ENCODE measurements at regions not wholly inside any gene's neighbourhood (a gene's known extent, or its start where the extent isn't known, plus 50 kb on each side); places are given as distances from the start of the nearest gene placed in this dataset.

GRCh38 chr2:172231508-172231907, 128.8 kb upstream of the DLX2 start:
- no peaks in the 10 kb centered on the region for H3K9me3 ChIP-seq
- peak overlapping the region; percentile 53 for H3K4me2 ChIP-seq
- H3K4me1 ChIP-seq, result peaks cover 18% of the 10 kb centered on the region
- no peak for FAIRE-seq
- ChIA-PET POLR2A (interaction anchor here (1.5 kb wide), 1 partner anchor 22 kb away, joined by 4 read pairs; no protein-coding TSS in a partner anchor), CTCF (interaction anchor here (0.7 to 1.9 kb wide), 4 partner anchors 11 to 230 kb away, joined by 3 to 6 read pairs (median 4); no protein-coding TSS in a partner anchor)
- H3K4me3 ChIP-seq, result no peak overlapping the region
- WGBS (ENCODE audit: missing lambda C conversion rate), result 90% methylated on average over 3 of the region's 3 CpGs
- no peak for DNase-seq (ENCODE audit: low read depth in 1 of 2, low spot score in 1 of 2)
- no peak for TF ChIP-seq HMGXB4 (CRISPR knock-in tag; IDR thresholded peaks at IDR 0.05; ENCODE audit: borderline replicate concordance)
- TF ChIP-seq MYC (IDR thresholded peaks at IDR 0.05; ENCODE audit: borderline replicate concordance, low read length), result no peak
- no peak for TF ChIP-seq RCOR1 (IDR thresholded peaks at IDR 0.05; ENCODE audit: low read depth, low read length)
- no peak for TF ChIP-seq ZC3H11A (IDR thresholded peaks at IDR 0.05)
- TF ChIP-seq CHD4 (IDR thresholded peaks at IDR 0.05; ENCODE audit: borderline replicate concordance), result no peak
- no peak for TF ChIP-seq FOXS1 (CRISPR knock-in tag; IDR thresholded peaks at IDR 0.05)
- peak overlapping the region; percentile 55 to 73 for H3K27ac ChIP-seq
- ATAC-seq, result peak; percentile 25 to 38; a peak in 5 of 6 replicates

- ChIA-PET POLR2A (interaction anchor here (1.5 kb wide), 1 partner anchor 20 kb away, joined by 4 read pairs; no protein-coding TSS in a partner anchor), CTCF (interaction anchor here (1.0 to 2.1 kb wide), 4 partner anchors 20 to 232 kb away, joined by 3 to 9 read pairs (median 4); no protein-coding TSS in a partner anchor)
- DNase-seq (ENCODE audit: low read depth in 1 of 2, low spot score in 1 of 2) (no peak), FAIRE-seq (no peak), ATAC-seq (no peak)
- H3K4me3 ChIP-seq, result no peak overlapping the region
- 79% methylated on average over 9 of the region's 9 CpGs for whole genome bisulfite sequencing (ENCODE audit: missing lambda C conversion rate)
- no peak for TF ChIP-seq POLR2AphosphoS2 (conservative IDR thresholded peaks at IDR 0.05; ENCODE audit: low read length)
- no peak for TF ChIP-seq KDM1A (IDR thresholded peaks at IDR 0.05; ENCODE audit: low read depth)
- TF ChIP-seq TFCP2L1 (CRISPR knock-in tag; IDR thresholded peaks at IDR 0.05), result no peak
- TF ChIP-seq CTCF (IDR thresholded peaks at IDR 0.05), result no peak
- TF ChIP-seq EP300 (IDR thresholded peaks at IDR 0.05), result no peak
- H3K4me2 ChIP-seq, result peak overlapping the region; percentile 53; the same call in 2 of the 3 replicates
- no peaks in the 10 kb centered on the region for H3K9me3 ChIP-seq
- H3K27ac ChIP-seq, result 0 out of 6 replicates have a peak overlapping the region, but pooled peaks of 1 of the 2 experiments have one; percentile 2
- H3K4me1 ChIP-seq, result peaks cover 18% of the 10 kb centered on the region
Measured at GRCh38 chr2:172232708-172233396, 130.2 kb upstream of the DLX2 start.

- POLR2A ChIA-PET, result no interaction called here
- FAIRE-seq (no peak), DNase-seq (ENCODE audit: low read depth in 1 of 2, low spot score in 1 of 2) (no peak), ATAC-seq (no peak)
- Histone ChIP-seq H3K27ac (no peak overlapping the region), H3K9me3 (no peaks in the 10 kb centered on the region), H3K4me3 (peak overlapping the region; percentile 48), H3K4me1 (peaks cover 18% of the 10 kb centered on the region), H3K4me2 (peak overlapping the region; percentile 95)
- WGBS (ENCODE audit: missing lambda C conversion rate), result 85% methylated on average over 9 of the region's 9 CpGs
- CTCF ChIA-PET, result interaction anchor here (1.2 to 2.1 kb wide), 2 partner anchors 228 to 231 kb away, joined by 3 to 9 read pairs; no protein-coding TSS in a partner anchor
- TF ChIP-seq KDM5A (IDR thresholded peaks at IDR 0.05) (no peak), POLR2AphosphoS2 (conservative IDR thresholded peaks at IDR 0.05; ENCODE audit: low read length) (no peak), USF2 (IDR thresholded peaks at IDR 0.05) (no peak), PHF8 (IDR thresholded peaks at IDR 0.05; ENCODE audit: borderline replicate concordance, low read depth) (no peak), HDAC2 (IDR thresholded peaks at IDR 0.05) (no peak), JUNB (IDR thresholded peaks at IDR 0.05) (no peak), KDM1A (IDR thresholded peaks at IDR 0.05; ENCODE audit: low read depth) (no peak), REST (IDR thresholded peaks at IDR 0.05) (no peak), RCOR1 (IDR thresholded peaks at IDR 0.05; ENCODE audit: low read depth, low read length) (no peak), HOXB13 (CRISPR knock-in tag; IDR thresholded peaks at IDR 0.05; ENCODE audit: low read depth) (no peak), RAD21 (conservative IDR thresholded peaks at IDR 0.05 in 1 of 2, IDR thresholded peaks at IDR 0.05 in 1 of 2) (no peak), HMGXB4 (CRISPR knock-in tag; IDR thresholded peaks at IDR 0.05; ENCODE audit: borderline replicate concordance) (no peak)
Measured at GRCh38 chr2:172233987-172234715, 131.5 kb upstream of the DLX2 start.

Measured in A549 (cell line).